Stomach (tissue), 4 donors: ENCODE measurements at regions not wholly inside any gene's neighbourhood (a gene's known extent, or its start where the extent isn't known, plus 50 kb on each side); places are given as distances from the start of the nearest gene placed in this dataset.

Source experiments
- EP300 ChIP-seq: sonication (generic); formaldehyde crosslinking; IDR thresholded peaks from one replicate; pipeline ENCODE4 v1.6.1; 2017; ENCODE audit warnings: antibody characterized with exemption
- POLR2A ChIP-seq, 4 donors: fragments of 450-650 bp; IDR thresholded peaks; one replicate each; pipeline ENCODE4 v1.6.1; 2016; ENCODE audit warnings: antibody characterized with exemption in 4 of 4, control low read depth in 2 of 4, mild to moderate bottlenecking in 1 of 4, moderate library complexity in 1 of 4
- TF ChIP-seq, protein P1 (sequence below), 7 experiments: fragments of 450-650 bp in 4 of 7; fragments of 200-600 bp in 3 of 7; sonication (generic) in 3 of 7; IDR thresholded peaks; one replicate each; pipeline ENCODE4 v1.5.1; 2016 to 2019; ENCODE audit warnings: antibody characterized with exemption in 7 of 7, control low read depth in 2 of 7, mild to moderate bottlenecking in 1 of 7

DNA sequence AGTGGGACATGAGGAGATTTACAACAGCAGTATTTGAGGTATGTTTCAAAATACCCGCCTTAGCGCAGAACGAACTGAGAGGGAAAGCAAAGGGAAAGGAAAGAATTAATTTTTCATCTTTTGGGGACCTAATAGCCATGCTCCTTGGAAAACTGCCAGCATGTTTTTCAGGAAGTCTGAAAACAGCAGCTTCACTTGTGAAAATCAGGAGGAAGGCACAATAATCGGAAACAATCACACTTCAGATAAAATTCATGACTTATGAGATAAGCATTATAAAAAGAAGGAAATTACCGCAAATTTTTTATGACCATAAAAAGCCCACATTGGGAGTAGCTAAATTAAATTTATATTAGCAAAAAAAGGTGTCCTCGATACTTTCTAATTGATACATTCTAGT lies 541.1 kb downstream of the HAO1 start:
- TF ChIP-seq POLR2A (IDR thresholded peaks at IDR 0.05) (no peak), EP300 (no peak)
- TF ChIP-seq, protein P1, sequence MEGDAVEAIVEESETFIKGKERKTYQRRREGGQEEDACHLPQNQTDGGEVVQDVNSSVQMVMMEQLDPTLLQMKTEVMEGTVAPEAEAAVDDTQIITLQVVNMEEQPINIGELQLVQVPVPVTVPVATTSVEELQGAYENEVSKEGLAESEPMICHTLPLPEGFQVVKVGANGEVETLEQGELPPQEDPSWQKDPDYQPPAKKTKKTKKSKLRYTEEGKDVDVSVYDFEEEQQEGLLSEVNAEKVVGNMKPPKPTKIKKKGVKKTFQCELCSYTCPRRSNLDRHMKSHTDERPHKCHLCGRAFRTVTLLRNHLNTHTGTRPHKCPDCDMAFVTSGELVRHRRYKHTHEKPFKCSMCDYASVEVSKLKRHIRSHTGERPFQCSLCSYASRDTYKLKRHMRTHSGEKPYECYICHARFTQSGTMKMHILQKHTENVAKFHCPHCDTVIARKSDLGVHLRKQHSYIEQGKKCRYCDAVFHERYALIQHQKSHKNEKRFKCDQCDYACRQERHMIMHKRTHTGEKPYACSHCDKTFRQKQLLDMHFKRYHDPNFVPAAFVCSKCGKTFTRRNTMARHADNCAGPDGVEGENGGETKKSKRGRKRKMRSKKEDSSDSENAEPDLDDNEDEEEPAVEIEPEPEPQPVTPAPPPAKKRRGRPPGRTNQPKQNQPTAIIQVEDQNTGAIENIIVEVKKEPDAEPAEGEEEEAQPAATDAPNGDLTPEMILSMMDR (IDR thresholded peaks at IDR 0.05) = no peak
